Stimulated activated CD4-positive, alpha-beta T cell treated with anti-CD3 and anti-CD28 coated beads, Interleukin-1b, Interleukin-23, amount 100 ng/mL, for 48 hours (primary cell): ENCODE measurements at regions not wholly inside any gene's neighbourhood (a gene's known extent, or its start where the extent isn't known, plus 50 kb on each side); places are given as distances from the start of the nearest gene placed in this dataset.
"Not testable (repeated sequence)": the region's sequence is repeated elsewhere in the genome, so short reads cannot be mapped to it uniquely, and the experiment has no call there.

Source experiments
- DNase-seq: peaks from one replicate; pipeline ENCODE4 v3.0.0-alpha.2; 2020

- no peak for DNase-seq
Measured at GRCh38 chr16:16887193-16887592, 508.3 kb downstream of the NPIPA7 start.

DNA sequence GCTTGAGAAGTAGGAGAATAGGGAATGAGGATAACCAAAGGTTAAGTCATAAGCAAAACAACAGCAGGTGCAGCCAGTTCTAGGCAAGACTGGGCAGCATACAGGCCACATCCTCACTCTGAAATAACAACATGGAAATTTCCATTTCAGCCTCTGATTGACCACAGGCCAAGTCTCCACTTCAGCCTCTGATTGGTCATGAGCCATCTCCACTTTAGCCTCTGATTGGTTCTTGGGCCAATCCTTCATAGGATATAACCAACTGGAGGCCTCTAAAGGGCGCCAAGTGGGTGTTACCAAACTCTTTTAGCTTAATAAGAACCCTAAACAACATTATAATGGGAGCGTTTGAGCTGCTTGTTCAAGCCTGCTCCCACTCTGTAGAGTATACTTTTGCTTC is 512.0 kb downstream of the NPIPA7 start:
- no peak for DNase-seq

- no peak for DNase-seq
Measured at GRCh38 chr16:16904601-16905000, 525.7 kb downstream of the NPIPA7 start.

GRCh38 chr16:16905850-16906249 is 526.9 kb downstream of the NPIPA7 start:
- DNase-seq: no peak

- DNase-seq: no peak
Measured at GRCh38 chr16:16907089-16907488, 528.1 kb downstream of the NPIPA7 start.

- DNase-seq: no peak
Measured at GRCh38 chr16:16908077-16908476, 529.1 kb downstream of the NPIPA7 start.

DNA sequence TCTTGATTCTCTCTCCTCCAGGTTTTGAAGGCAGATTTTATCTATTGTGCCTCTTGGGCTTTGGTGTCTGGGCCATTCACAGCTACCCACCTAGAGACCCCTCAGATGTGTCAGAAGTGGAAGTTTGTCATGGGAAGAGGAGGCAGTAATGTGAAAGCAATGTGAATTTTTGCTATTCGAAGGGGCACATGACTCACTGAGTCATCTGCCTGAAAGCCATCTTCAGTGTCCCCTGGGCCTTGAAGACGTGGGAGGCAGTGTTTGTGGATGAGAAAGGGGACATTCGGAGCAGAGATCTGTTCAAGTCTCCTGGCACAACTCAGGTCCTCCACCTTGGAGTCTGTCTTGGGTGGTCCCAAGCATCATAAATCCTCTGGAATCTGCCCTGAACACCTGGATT is 530.2 kb downstream of the NPIPA7 start:
- DNase-seq: no peak

- DNase-seq: no peak
Measured at GRCh38 chr16:16910666-16911065, 531.7 kb downstream of the NPIPA7 start.

- DNase-seq: no peak
Measured at GRCh38 chr16:16915771-16916170, 536.8 kb downstream of the NPIPA7 start.

GRCh38 chr16:16917191-16917785 is 538.3 kb downstream of the NPIPA7 start:
- no peak for DNase-seq

DNA sequence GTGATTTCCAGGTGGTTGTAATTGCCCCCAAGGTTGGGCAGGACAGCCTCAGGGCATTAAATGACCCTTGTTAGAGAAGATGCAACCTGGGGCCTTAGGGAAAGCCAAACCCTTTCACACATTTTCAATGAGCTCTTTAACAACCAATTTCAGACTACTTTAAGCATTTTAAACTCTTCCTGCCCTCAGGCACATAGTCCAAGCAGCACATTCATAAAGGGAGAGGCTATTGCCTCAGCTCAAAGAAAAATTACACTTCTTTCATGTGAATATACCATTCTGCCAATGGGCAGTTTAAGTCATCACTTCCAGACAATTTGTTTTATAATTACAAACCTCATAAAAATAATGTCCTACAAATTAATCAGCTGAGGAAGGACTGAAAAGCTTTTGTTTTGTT is 544.5 kb downstream of the NPIPA7 start:
- no peak for DNase-seq

- DNase-seq: no peak
Measured at GRCh38 chr16:16924613-16925012, 545.7 kb downstream of the NPIPA7 start.

DNA sequence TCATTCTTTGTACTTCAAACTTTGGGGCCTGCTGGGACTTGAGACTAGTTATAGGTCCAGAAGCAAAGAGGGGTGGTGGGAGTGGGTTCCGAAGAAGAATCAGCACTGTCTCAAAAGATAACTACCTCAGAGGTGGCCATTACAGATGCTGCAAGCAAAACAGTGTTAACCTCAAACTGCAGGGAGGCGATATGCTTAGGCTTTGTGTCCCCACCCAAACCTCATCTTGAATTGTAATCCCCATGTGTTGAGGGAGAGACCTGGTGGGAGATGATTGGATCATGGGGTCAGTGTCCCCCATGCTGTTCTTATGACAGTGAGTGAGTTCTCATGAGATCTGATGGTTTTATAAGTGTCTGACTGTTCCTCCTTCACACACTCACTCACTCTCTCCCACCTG is 545.3 kb downstream of the XYLT1 start:
- no peak for DNase-seq

DNA sequence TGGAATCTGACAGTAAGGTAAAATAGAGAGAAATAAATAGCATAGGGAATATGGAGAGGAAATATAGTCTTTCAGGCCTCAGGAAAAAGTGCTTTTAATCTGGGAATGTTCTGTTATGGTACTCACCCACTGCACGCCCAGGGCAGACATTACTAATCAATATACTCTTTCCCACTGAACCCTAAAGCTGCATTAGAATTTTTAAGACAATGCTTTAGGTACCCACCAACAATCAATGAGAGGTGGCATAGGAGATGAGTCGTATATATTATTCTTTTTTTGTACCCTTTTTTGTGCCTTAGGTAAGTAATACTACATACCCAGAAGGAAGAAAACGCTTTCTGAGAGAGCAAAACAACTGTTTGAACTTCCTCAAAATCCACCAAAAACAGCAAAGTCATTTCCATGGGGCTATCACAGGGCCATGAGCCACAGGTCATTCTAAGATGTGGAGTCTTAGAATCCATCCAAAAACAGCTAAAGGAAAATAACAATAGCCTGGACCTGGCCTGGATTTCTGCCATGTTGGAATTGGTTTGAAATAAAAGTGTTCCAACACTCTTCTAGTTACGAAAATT is 542.1 kb downstream of the XYLT1 start:
- DNase-seq: no peak

- DNase-seq: no peak
Measured at GRCh38 chr16:16930309-16931000, 540.3 kb downstream of the XYLT1 start.

DNA sequence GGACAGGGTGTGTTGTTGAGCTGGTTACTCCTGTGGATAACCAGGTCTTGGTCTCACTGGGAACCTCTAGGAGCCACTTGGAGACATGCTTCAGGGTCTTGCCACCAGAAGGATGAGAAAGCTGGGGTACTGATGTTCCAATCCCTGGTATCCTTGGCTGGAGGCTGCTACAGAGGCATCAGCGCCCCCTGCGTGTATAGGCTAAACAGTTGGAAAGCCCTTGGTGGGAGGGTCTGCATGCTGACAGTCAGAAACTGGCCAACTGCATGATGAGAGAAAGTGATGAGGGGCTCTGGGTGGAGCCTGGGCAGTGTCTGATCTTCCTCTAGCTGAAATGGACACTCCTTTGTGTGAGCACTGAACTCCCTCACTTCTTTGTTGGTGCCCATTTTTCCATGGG is 536.9 kb downstream of the XYLT1 start:
- no peak for DNase-seq

GRCh38 chr16:16934660-16935059 is 536.1 kb downstream of the XYLT1 start:
- DNase-seq: no peak

GRCh38 chr16:16935909-16936308 is 534.9 kb downstream of the XYLT1 start:
- not testable (repeated sequence) for DNase-seq

DNA sequence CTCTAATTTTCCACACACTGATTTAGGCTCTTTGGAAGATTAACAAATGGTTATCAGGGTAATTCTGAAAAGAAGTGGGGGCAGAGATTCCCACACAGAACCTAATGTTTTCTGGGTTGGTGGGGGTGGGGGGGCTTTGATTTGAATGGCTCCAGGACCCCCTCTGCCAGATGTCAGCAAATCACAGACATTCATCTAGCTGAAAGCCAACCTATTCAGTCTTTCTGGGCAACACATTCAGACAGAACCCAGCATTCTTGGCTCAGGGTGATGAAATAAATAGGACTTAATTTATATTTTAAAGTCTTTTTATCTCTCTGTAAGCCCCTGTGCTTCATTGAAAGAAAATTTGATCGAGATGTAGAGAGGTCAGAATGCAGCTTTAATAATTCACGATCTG is 533.2 kb downstream of the XYLT1 start:
- DNase-seq: no peak

GRCh38 chr16:16938009-16938408 is 532.8 kb downstream of the XYLT1 start:
- no peak for DNase-seq

GRCh38 chr16:16938980-16939379 is 531.8 kb downstream of the XYLT1 start:
- no peak for DNase-seq

DNA sequence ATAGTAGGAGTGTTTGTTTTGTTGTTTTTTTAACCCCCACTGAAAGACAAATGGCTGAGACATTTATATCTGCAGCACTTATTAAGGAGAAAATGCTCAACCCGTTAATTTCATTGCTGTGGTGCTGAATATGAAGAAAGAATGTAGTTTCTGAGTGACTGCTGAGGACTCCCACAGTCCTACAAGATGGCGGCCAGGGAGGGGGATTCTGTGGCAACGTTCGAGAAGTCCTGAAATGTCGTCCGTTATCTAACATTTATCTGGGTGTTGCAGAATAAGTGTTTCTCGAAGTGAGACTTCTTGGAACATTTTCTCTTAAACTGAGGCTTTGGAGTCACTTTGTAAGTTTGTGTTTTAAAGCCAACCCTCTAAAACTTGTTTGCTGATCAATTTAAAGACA is 530.4 kb downstream of the XYLT1 start:
- DNase-seq: no peak

DNA sequence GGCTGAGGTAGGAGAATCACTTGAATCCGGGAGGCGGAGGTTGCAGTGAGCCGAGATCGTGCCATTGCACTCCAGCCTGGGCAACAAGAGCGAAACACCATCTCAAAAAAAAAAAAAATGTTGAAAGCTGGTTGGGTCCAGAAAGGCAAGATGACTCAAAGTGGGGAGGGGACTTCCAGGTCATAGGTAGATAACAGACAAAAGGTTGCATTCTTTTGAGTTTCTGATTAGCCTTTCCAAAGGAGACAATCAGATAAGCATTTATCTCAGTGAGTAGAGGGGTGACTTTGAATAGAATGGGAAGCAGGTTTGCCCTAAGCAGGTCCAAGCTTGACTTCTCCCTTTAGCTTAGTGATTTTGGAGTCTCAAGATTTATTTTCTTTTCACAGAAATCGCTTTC is 527.9 kb downstream of the XYLT1 start:
- not testable (repeated sequence) for DNase-seq

- DNase-seq: no peak
Measured at GRCh38 chr16:16945207-16945606, 525.6 kb downstream of the XYLT1 start.

DNA sequence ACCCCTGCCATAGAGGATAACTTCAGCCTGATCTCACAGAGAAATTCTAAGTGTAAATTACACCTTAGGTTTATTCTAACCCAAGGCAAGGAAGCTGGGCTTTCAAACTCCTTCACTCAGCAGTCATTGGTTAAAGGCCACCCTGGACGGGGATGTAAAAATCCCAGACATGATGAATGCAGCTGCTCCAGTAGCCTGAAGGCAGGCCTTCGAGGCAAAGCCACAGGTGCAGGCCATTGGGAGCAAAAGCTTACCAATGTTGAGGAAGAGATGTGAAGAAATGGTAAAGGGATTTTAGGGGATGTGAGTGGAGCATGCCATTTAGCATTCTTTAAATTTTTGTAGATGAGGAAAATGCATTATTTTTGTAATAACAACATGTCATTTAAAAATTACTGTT is 514.4 kb downstream of the XYLT1 start:
- DNase-seq: no peak
